22Rv1 (cell line): ENCODE measurements at regions not wholly inside any gene's neighbourhood (a gene's known extent, or its start where the extent isn't known, plus 50 kb on each side); places are given as distances from the start of the nearest gene placed in this dataset.

Experiments
- H3K27ac ChIP-seq: fragments of 450-650 bp; 2 replicates; pipeline ENCODE4 v1.5.1; 2017
- ZFX ChIP-seq: fragments of 450-650 bp; IDR thresholded peaks from 2 replicates; pipeline ENCODE4 v1.6.1; 2017; ENCODE audit warnings: antibody characterized with exemption, borderline replicate concordance
- TF ChIP-seq, protein P1 (sequence below): fragments of 450-650 bp; IDR thresholded peaks from 2 replicates; pipeline ENCODE4 v1.5.1; 2017; ENCODE audit warnings: mild to moderate bottlenecking

DNA sequence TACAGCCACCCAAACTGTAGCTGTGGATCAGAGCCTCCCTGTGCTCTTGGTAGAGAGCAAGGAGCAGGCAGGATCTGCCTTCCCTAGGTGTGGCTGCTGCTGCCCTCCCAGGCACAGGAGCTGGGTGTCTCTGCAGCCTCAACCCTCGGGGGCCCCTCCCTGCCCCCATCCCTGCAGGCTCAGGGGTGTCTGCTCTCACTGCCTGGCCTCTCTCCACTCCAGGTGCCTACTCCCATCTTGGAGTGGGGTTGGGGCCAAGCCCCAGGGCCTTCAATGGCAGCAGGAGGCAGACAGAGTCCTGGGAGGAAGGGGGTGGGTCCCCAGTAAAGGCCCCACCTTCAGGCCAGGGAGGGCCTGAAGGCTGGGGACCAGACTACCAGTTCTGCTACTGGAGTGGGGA is 189.7 kb upstream of the OSR1 start:
- H3K27ac ChIP-seq = no peak overlapping the region
- TF ChIP-seq, protein P1, sequence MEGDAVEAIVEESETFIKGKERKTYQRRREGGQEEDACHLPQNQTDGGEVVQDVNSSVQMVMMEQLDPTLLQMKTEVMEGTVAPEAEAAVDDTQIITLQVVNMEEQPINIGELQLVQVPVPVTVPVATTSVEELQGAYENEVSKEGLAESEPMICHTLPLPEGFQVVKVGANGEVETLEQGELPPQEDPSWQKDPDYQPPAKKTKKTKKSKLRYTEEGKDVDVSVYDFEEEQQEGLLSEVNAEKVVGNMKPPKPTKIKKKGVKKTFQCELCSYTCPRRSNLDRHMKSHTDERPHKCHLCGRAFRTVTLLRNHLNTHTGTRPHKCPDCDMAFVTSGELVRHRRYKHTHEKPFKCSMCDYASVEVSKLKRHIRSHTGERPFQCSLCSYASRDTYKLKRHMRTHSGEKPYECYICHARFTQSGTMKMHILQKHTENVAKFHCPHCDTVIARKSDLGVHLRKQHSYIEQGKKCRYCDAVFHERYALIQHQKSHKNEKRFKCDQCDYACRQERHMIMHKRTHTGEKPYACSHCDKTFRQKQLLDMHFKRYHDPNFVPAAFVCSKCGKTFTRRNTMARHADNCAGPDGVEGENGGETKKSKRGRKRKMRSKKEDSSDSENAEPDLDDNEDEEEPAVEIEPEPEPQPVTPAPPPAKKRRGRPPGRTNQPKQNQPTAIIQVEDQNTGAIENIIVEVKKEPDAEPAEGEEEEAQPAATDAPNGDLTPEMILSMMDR = no peak
- TF ChIP-seq ZFX = no peak

DNA sequence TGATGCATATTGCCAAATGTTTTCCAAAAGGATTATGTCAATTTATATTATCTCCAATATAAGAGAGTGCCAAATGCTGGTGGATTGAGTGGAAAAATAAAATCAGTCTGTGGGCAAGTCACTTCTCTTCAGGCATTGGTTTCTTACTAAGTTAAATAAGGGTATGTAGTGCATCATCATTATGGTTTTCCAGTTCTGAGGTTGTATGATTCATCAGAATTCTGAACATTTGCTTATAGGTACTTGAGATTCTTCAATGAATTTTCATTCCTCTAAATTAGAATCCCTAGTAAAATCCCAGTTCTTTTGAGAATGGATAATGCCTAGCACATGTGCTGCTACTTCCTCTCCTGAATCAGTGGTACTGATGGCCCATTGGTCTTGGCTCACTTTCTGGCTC is 188.9 kb upstream of the OSR1 start:
- TF ChIP-seq ZFX = no peak
- TF ChIP-seq, protein P1 = no peak

DNA sequence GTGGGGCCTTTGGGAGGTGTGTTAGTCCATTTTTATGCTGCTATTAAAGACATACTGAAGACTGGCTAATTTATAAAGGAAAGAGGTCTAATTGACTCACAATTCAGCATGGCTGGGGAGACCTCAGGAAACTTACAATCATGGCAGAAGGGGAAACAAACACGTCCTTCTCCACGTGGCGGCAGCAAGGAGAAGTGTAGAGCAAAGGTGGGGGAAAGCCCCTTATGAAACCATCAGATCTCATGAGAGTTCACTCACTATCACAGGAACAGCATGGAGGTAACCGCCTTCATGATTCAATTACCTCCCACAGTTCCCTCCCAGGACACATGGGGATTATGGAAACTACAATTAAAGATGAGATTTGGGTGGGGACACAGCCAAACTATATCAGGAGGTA is 187.1 kb upstream of the OSR1 start:
- H3K27ac ChIP-seq = no peak overlapping the region
- TF ChIP-seq, protein P1 = no peak
- TF ChIP-seq ZFX = no peak

More for the DNA sequence above, 188.9 kb upstream of the OSR1 start:
- no peak overlapping the region for H3K27ac ChIP-seq

DNA sequence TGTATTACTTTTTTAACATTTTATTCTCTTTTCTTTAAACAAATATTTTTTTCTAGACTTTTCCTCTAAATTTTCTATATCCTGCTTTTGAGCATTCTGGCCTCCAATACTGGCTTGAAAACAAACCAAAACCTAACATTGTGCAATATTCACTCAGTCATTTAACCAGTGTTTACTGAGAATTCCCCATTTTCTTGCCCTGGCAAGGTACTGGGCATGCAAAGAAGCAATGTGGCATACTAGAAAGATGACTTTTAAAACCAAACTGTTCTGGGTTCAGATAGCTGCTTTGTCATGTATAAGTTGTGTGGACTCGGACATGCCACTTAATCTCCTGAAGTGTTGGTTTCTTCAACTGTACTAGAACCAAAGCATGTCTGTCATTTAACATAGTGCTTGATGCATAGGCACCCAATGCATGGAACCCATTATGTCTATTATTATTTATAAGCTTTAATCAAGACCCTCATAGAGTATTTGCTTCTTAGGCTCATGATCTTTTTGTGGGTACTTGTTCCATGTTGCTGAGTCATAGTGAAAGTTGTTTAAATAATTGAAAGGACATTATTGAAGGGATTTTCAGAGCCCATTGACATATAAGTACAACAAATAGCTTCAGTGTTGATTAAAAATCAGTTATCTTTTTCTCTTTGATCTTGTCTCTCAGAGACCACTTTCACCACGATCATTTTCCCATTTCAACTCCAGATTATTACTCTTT is 185.4 kb upstream of the OSR1 start:
- TF ChIP-seq, protein P1 = no peak
- TF ChIP-seq ZFX = no peak
- H3K27ac ChIP-seq = no peak overlapping the region

DNA sequence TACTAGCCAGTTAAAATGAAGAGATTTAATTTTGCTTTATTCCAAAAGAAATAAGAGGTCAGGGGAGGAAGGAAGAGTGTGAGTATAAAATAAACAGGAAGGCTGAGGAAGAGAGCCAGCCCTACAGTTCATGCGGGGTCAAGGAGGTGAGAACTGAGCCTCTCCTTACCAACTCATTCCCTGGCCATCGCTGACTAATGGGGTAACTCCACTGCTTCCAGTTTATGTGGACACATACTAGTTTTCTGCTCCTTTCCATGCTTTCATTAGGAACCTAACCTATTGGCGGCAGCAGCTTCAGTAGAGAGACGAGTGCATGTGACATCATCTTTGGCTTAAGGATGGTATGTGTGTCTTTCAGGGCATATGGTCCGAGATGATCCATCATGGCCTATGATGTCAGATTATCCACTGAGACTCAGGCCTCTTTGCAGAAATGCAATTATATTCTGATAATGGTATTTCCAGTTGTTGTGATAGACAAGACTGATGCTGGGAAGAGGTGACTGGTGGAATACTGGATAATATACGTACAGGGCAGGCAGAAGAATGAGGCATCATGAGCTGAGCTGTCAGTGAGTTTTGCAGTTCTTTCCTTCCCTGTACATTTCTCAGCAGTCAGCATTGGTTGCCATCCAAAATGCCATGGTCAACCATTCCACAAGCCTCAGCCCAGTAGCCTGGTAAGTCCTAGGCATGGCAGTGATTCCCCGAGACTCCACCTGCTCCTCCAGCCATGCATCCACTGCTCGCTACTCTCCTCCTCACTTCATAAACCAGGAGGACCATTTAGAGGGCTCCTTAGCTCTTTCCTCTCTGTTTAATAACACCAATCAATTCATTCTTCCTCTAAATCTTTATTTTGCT is 184.6 kb upstream of the OSR1 start:
- H3K27ac ChIP-seq = no peak overlapping the region

DNA sequence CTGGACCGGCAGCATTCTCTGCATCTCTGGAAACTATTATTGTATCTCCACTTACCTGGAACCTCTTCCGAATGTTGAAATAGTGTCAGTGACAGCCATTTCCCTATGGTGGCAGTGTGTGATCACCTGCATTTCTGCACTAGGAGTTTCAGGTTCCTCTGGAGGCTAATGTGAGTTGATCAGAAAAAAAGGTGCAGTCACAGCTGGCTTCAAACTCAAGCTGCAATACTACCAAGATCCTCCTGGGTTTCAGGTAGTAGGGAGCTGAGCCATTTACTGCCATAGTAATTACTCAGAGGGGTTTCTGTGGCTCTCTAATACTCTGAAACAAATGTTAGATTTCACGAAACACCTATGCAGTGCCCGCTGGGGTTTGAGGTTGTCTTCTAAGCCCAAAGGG is 183.5 kb upstream of the OSR1 start:
- H3K27ac ChIP-seq = no peak overlapping the region
- TF ChIP-seq, protein P1 = no peak
- TF ChIP-seq ZFX = no peak

More for the DNA sequence above, 184.6 kb upstream of the OSR1 start:
- TF ChIP-seq, protein P1 = no peak
- no peak for TF ChIP-seq ZFX
